Body of pancreas (tissue), 4 donors: ENCODE measurements at regions not wholly inside any gene's neighbourhood (a gene's known extent, or its start where the extent isn't known, plus 50 kb on each side); places are given as distances from the start of the nearest gene placed in this dataset.

Source experiments
- POLR2A ChIP-seq, 3 donors: fragments of 450-650 bp; IDR thresholded peaks; one replicate each; pipeline ENCODE4 v1.6.1; 2016; ENCODE audit warnings: antibody characterized with exemption in 3 of 3, mild to moderate bottlenecking in 2 of 3
- TF ChIP-seq, protein P1 (sequence below), 7 experiments: fragments of 450-650 bp in 4 of 7; fragments of 200-600 bp in 3 of 7; sonication (generic) in 3 of 7; IDR thresholded peaks; one replicate each; pipeline ENCODE4 v1.5.1; 2016 to 2019; ENCODE audit warnings: antibody characterized with exemption in 7 of 7

DNA sequence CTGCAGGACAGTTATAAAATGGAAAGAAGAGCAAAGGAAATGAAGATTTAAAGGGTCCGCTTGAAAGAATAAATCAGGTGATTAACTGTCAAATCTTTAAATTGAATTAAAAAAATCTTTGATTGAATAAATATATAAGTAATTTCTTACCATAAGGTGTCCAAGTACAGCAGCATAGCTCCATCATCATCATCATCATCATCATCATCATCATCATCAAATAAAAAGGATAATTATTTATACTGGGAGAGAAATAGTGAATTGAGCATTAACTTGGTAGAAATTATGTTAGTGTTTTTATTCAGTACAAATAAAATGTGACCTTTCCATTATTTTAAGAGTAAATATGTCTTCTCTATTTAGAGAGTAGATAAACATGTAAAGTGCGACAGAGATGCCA is 745.6 kb upstream of the MARCKS start:
- TF ChIP-seq, protein P1, sequence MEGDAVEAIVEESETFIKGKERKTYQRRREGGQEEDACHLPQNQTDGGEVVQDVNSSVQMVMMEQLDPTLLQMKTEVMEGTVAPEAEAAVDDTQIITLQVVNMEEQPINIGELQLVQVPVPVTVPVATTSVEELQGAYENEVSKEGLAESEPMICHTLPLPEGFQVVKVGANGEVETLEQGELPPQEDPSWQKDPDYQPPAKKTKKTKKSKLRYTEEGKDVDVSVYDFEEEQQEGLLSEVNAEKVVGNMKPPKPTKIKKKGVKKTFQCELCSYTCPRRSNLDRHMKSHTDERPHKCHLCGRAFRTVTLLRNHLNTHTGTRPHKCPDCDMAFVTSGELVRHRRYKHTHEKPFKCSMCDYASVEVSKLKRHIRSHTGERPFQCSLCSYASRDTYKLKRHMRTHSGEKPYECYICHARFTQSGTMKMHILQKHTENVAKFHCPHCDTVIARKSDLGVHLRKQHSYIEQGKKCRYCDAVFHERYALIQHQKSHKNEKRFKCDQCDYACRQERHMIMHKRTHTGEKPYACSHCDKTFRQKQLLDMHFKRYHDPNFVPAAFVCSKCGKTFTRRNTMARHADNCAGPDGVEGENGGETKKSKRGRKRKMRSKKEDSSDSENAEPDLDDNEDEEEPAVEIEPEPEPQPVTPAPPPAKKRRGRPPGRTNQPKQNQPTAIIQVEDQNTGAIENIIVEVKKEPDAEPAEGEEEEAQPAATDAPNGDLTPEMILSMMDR (IDR thresholded peaks at IDR 0.05) = no peak
- TF ChIP-seq POLR2A (IDR thresholded peaks at IDR 0.05) = no peak
